Suprapubic skin (tissue), 4 donors: ENCODE measurements at regions not wholly inside any gene's neighbourhood (a gene's known extent, or its start where the extent isn't known, plus 50 kb on each side); places are given as distances from the start of the nearest gene placed in this dataset.

Experiments
- POLR2A ChIP-seq, 2 donors: fragments of 450-650 bp; IDR thresholded peaks; one replicate each; pipeline ENCODE4 v1.6.1; 2017; ENCODE audit warnings: antibody characterized with exemption in 2 of 2, mild to moderate bottlenecking in 2 of 2, moderate library complexity in 2 of 2
- POLR2AphosphoS5 ChIP-seq, 3 donors: sonication (generic); formaldehyde crosslinking; IDR thresholded peaks; one replicate each; pipeline ENCODE4 v1.6.1; 2017; ENCODE audit warnings: antibody characterized with exemption in 3 of 3
- TF ChIP-seq, protein P1 (sequence below), 2 donors: fragments of 200-600 bp in 1 of 2; fragments of 450-650 bp in 1 of 2; sonication (generic) in 1 of 2; IDR thresholded peaks; one replicate each; pipeline ENCODE4 v1.5.1; 2016 to 2019; ENCODE audit warnings: antibody characterized with exemption in 2 of 2, mild to moderate bottlenecking in 1 of 2, moderate library complexity in 1 of 2

DNA sequence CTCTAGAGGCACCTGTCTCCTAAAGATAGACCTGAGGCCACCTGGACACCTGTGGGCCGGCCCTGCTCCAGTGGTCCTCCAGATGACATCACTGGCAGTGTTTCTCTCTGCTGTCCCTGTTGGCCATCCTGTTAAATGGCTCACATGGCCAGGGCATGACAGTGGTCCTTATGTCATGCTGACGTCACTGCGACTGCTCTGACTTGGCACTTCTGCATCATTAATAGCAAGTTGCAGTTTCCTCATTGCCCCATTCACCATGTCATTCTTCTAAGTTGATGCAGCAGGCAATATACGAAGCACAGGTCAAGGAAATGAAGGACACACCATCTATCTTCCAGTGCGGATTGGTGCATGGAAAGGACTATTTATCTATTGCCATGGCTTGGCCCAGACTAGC is 1468.5 kb upstream of the TMEM132C start:
- no peak for TF ChIP-seq POLR2A (IDR thresholded peaks at IDR 0.05)
- TF ChIP-seq, protein P1, sequence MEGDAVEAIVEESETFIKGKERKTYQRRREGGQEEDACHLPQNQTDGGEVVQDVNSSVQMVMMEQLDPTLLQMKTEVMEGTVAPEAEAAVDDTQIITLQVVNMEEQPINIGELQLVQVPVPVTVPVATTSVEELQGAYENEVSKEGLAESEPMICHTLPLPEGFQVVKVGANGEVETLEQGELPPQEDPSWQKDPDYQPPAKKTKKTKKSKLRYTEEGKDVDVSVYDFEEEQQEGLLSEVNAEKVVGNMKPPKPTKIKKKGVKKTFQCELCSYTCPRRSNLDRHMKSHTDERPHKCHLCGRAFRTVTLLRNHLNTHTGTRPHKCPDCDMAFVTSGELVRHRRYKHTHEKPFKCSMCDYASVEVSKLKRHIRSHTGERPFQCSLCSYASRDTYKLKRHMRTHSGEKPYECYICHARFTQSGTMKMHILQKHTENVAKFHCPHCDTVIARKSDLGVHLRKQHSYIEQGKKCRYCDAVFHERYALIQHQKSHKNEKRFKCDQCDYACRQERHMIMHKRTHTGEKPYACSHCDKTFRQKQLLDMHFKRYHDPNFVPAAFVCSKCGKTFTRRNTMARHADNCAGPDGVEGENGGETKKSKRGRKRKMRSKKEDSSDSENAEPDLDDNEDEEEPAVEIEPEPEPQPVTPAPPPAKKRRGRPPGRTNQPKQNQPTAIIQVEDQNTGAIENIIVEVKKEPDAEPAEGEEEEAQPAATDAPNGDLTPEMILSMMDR (IDR thresholded peaks at IDR 0.05), result no peak
- no peak for TF ChIP-seq POLR2AphosphoS5 (IDR thresholded peaks at IDR 0.05)
